ENCODE measurements at regions not wholly inside any gene's neighbourhood (a gene's known extent, or its start where the extent isn't known, plus 50 kb on each side); places are given as distances from the start of the nearest gene placed in this dataset.

- DNase-seq (ENCODE audit: low read depth): no peak
- H3K4me3 ChIP-seq (ENCODE audit: low read depth, low read length): no peak overlapping the region
- no peak for TF ChIP-seq CTCF (IDR thresholded peaks at IDR 0.05; ENCODE audit: control insufficient read depth, extremely low read depth, insufficient read depth)
Observed at GRCh38 chr18:24757134-24757533, 296.7 kb downstream of the HRH4 start.

GRCh38 chr18:24761765-24762164, 301.3 kb downstream of the HRH4 start:
- DNase-seq (ENCODE audit: low read depth): no peak
- no peak overlapping the region for H3K4me3 ChIP-seq (ENCODE audit: low read depth, low read length)
- no peak for TF ChIP-seq CTCF (IDR thresholded peaks at IDR 0.05; ENCODE audit: control insufficient read depth, extremely low read depth, insufficient read depth)

- DNase-seq (ENCODE audit: low read depth): no peak
Observed at GRCh38 chr18:24762511-24762910, 302.1 kb downstream of the HRH4 start.

GRCh38 chr18:24763765-24764513, 303.5 kb downstream of the HRH4 start:
- DNase-seq (ENCODE audit: low read depth): no peak
- H3K4me3 ChIP-seq (ENCODE audit: low read depth, low read length): no peak overlapping the region
- no peak for TF ChIP-seq CTCF (IDR thresholded peaks at IDR 0.05; ENCODE audit: control insufficient read depth, extremely low read depth, insufficient read depth)

More at GRCh38 chr18:24762511-24762910, 302.1 kb downstream of the HRH4 start:
- H3K4me3 ChIP-seq (ENCODE audit: low read depth, low read length): no peak overlapping the region
- TF ChIP-seq CTCF (IDR thresholded peaks at IDR 0.05; ENCODE audit: control insufficient read depth, extremely low read depth, insufficient read depth): no peak

GRCh38 chr18:24764766-24765165, 304.3 kb downstream of the HRH4 start:
- H3K4me3 ChIP-seq (ENCODE audit: low read depth, low read length): no peak overlapping the region
- no peak for DNase-seq (ENCODE audit: low read depth)
- no peak for TF ChIP-seq CTCF (IDR thresholded peaks at IDR 0.05; ENCODE audit: control insufficient read depth, extremely low read depth, insufficient read depth)

- DNase-seq (ENCODE audit: low read depth): no peak
- no peak for TF ChIP-seq CTCF (IDR thresholded peaks at IDR 0.05; ENCODE audit: control insufficient read depth, extremely low read depth, insufficient read depth)
- H3K4me3 ChIP-seq (ENCODE audit: low read depth, low read length): no peak overlapping the region
Observed at GRCh38 chr18:24766376-24766775, 305.9 kb downstream of the HRH4 start.
